ENCODE measurements at regions not wholly inside any gene's neighbourhood (a gene's known extent, or its start where the extent isn't known, plus 50 kb on each side); places are given as distances from the start of the nearest gene placed in this dataset.

DNA sequence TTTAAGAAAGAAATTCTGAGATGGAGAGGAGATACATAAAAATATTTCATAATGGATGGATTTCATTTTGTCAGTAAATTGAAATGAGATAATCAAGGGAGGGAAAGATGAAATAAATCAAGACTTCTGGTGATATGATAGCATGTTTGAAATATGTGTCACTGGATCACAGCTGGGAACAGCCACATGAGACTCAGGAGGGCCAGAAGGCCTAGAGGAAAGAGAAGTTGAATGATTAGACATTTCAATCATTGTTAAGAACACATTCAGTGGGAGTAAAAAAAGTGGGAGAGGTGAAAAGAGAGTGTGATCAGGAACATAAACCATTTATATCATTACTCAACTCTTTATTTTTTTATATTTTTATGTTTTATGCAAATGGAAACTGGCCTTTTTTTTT lies 933.4 kb downstream of the KCNJ2 start:
- TF ChIP-seq, protein P1, sequence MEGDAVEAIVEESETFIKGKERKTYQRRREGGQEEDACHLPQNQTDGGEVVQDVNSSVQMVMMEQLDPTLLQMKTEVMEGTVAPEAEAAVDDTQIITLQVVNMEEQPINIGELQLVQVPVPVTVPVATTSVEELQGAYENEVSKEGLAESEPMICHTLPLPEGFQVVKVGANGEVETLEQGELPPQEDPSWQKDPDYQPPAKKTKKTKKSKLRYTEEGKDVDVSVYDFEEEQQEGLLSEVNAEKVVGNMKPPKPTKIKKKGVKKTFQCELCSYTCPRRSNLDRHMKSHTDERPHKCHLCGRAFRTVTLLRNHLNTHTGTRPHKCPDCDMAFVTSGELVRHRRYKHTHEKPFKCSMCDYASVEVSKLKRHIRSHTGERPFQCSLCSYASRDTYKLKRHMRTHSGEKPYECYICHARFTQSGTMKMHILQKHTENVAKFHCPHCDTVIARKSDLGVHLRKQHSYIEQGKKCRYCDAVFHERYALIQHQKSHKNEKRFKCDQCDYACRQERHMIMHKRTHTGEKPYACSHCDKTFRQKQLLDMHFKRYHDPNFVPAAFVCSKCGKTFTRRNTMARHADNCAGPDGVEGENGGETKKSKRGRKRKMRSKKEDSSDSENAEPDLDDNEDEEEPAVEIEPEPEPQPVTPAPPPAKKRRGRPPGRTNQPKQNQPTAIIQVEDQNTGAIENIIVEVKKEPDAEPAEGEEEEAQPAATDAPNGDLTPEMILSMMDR (IDR thresholded peaks at IDR 0.05) = no peak
- TF ChIP-seq POLR2A (IDR thresholded peaks at IDR 0.05) = no peak
